Peyer's patch (tissue), 4 donors: ENCODE measurements at regions not wholly inside any gene's neighbourhood (a gene's known extent, or its start where the extent isn't known, plus 50 kb on each side); places are given as distances from the start of the nearest gene placed in this dataset.

Experiments
- CTCF ChIP-seq, 6 experiments: fragments of 450-650 bp in 4 of 6; fragments of 200-600 bp in 2 of 6; sonication (generic) in 1 of 6; IDR thresholded peaks; one replicate each; pipeline ENCODE4 v1.5.1; 2017 to 2019; ENCODE audit warnings: antibody characterized with exemption in 6 of 6, mild to moderate bottlenecking in 3 of 6, moderate library complexity in 1 of 6
- POLR2A ChIP-seq, 2 donors: fragments of 450-650 bp; IDR thresholded peaks; one replicate each; pipeline ENCODE4 v1.5.1; 2017; ENCODE audit warnings: antibody characterized with exemption in 2 of 2, mild to moderate bottlenecking in 2 of 2, moderate library complexity in 2 of 2

GRCh38 chr4:71222661-71223060 is 116.2 kb upstream of the SLC4A4 start:
- TF ChIP-seq CTCF (IDR thresholded peaks at IDR 0.05) (no peak), POLR2A (IDR thresholded peaks at IDR 0.05) (no peak)
